DMS 273 (cell line): ENCODE measurements at regions not wholly inside any gene's neighbourhood (a gene's known extent, or its start where the extent isn't known, plus 50 kb on each side); places are given as distances from the start of the nearest gene placed in this dataset.

Source experiments
- DNase-seq: peaks from one replicate; lab custom pipeline; 2025; ENCODE audit not compliant: unreplicated experiment; lab: John Stamatoyannopoulos, UW

- no peak for DNase-seq
Observed at GRCh38 chr19:27750391-27751043, 1462.4 kb downstream of the UQCRFS1 start.

- DNase-seq: no peak
Observed at GRCh38 chr19:27748551-27749152, 1464.3 kb downstream of the UQCRFS1 start.

- no peak for DNase-seq
Observed at GRCh38 chr19:27746691-27747380, 1466.1 kb downstream of the UQCRFS1 start.

- DNase-seq: no peak
Observed at GRCh38 chr19:27745978-27746542, 1466.9 kb downstream of the UQCRFS1 start.

- no peak for DNase-seq
Observed at GRCh38 chr19:27744926-27745768, 1467.8 kb downstream of the UQCRFS1 start.

- no peak for DNase-seq
Observed at GRCh38 chr19:27742041-27742440, 1470.9 kb downstream of the UQCRFS1 start.

GRCh38 chr19:27741236-27741635, 1471.7 kb downstream of the UQCRFS1 start:
- DNase-seq: no peak

GRCh38 chr19:27740396-27740795, 1472.6 kb downstream of the UQCRFS1 start:
- no peak for DNase-seq

- DNase-seq: no peak
Observed at GRCh38 chr19:27738569-27739193, 1474.3 kb downstream of the UQCRFS1 start.

GRCh38 chr19:27736225-27736624, 1476.7 kb downstream of the UQCRFS1 start:
- DNase-seq: no peak

- DNase-seq: no peak
Observed at GRCh38 chr19:27735314-27735713, 1477.6 kb downstream of the UQCRFS1 start.

- no peak for DNase-seq
Observed at GRCh38 chr19:27734496-27735220, 1478.3 kb downstream of the UQCRFS1 start.

GRCh38 chr19:27733551-27734266, 1479.2 kb downstream of the UQCRFS1 start:
- DNase-seq: no peak

- no peak for DNase-seq
Observed at GRCh38 chr19:27729332-27729731, 1483.6 kb downstream of the UQCRFS1 start.

- no peak for DNase-seq
Observed at GRCh38 chr19:27722625-27723024, 1490.3 kb downstream of the UQCRFS1 start.

GRCh38 chr19:27720155-27720554, 1492.8 kb downstream of the UQCRFS1 start:
- DNase-seq: no peak

GRCh38 chr19:27719034-27719433, 1493.9 kb downstream of the UQCRFS1 start:
- no peak for DNase-seq

GRCh38 chr19:27718234-27718633, 1494.7 kb downstream of the UQCRFS1 start:
- DNase-seq: no peak

- DNase-seq: no peak
Observed at GRCh38 chr19:27717825-27718224, 1495.1 kb downstream of the UQCRFS1 start.
